ENCODE measurements at regions not wholly inside any gene's neighbourhood (a gene's known extent, or its start where the extent isn't known, plus 50 kb on each side); places are given as distances from the start of the nearest gene placed in this dataset.

DNA sequence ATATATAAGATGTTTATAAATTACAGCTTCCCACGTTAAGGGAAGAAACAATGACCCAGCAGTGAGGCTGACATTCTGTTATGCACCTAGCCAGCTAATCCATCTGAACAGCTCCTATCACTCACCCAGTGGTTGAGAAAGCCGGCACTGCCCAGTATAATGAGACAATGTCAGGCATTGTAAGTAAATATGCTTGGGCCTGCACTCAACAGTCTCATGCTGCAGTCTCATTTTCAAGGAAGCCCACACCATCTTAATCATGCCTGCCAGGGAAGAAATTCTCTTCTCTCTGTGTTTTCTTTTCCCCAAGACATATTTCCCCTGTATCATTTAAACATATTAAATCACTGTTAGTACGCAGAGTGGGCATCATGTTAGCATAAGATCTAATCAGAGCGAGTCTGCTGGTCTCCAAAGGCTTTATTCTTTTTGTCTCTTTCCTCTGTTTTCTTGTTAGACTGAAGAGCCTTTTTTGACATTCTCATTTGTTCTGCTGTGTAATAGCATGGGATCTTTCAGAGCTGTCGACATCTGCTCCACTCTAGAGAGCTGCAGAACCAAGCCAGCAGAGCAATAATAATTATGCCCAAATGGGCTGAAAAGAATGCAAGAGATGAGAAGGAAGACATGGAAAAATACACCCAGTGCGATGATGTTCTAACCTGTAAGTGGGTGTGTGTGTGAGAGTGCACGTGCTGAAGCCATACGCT is 67.6 kb upstream of the SLC22A15 start:
- TF ChIP-seq, protein P1, sequence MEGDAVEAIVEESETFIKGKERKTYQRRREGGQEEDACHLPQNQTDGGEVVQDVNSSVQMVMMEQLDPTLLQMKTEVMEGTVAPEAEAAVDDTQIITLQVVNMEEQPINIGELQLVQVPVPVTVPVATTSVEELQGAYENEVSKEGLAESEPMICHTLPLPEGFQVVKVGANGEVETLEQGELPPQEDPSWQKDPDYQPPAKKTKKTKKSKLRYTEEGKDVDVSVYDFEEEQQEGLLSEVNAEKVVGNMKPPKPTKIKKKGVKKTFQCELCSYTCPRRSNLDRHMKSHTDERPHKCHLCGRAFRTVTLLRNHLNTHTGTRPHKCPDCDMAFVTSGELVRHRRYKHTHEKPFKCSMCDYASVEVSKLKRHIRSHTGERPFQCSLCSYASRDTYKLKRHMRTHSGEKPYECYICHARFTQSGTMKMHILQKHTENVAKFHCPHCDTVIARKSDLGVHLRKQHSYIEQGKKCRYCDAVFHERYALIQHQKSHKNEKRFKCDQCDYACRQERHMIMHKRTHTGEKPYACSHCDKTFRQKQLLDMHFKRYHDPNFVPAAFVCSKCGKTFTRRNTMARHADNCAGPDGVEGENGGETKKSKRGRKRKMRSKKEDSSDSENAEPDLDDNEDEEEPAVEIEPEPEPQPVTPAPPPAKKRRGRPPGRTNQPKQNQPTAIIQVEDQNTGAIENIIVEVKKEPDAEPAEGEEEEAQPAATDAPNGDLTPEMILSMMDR (IDR thresholded peaks at IDR 0.05; ENCODE audit: low read depth, low read length), result no peak
- H3K27ac ChIP-seq (ENCODE audit: low read depth, low read length), result no peak overlapping the region
- H3K4me3 ChIP-seq (ENCODE audit: low read depth, low read length), result no peak overlapping the region
- no peak for DNase-seq (ENCODE audit: low read depth, low spot score)
- no peaks in the 10 kb centered on the region for H3K9me3 ChIP-seq (ENCODE audit: control insufficient read depth, insufficient read depth, low read length)
- ChIA-PET POLR2A (no interaction called here), CTCF (no interaction called here)
- H3K27me3 ChIP-seq (ENCODE audit: control insufficient read depth, insufficient read depth, low read length), result no peaks in the 10 kb centered on the region

DNA sequence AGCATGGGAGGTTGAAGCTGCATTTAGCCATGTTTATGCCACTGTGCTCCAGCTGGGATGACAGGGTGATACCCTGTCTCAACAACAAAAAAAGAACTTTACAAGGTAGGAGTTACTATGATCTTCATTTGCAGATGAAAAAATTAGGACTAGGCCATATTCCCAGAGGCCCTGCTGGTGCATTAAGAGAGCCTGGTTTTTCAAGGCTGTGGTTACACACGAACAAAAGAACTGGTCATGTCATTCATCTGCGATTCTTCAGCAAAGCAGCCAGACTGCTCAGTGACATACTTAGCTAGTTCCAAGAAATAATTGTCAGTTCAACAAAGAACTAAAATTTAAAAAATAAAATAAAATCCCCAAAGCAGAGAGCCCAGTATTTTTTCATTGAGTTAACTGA is 66.1 kb upstream of the SLC22A15 start:
- ChIA-PET CTCF (no interaction called here), POLR2A (no interaction called here)
- H3K27ac ChIP-seq (ENCODE audit: low read depth, low read length), result no peak overlapping the region
- no peak for DNase-seq (ENCODE audit: low read depth, low spot score)
- no peak overlapping the region for H3K4me3 ChIP-seq (ENCODE audit: low read depth, low read length)
- TF ChIP-seq, protein P1 (IDR thresholded peaks at IDR 0.05; ENCODE audit: low read depth, low read length), result no peak
- no peaks in the 10 kb centered on the region for H3K27me3 ChIP-seq (ENCODE audit: control insufficient read depth, insufficient read depth, low read length)
- no peaks in the 10 kb centered on the region for H3K9me3 ChIP-seq (ENCODE audit: control insufficient read depth, insufficient read depth, low read length)

DNA sequence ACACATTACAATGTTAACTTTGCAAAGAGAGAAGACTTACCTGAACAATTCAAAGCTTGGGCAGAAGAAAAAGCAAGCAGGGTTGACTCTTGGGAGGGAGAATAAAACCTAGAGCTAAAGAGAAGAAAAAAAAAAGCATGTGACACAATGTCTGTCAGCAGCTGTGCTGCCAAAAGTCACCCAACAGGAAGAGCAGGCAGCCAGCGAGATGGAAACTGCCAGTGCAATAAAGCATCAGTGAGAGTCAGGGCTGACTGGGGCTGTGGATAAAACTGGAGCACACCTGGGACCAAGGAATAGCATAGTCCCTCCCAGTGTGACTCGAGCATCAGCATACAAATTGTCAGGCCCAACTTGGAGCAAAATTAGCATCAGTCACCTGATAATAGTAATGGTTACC is 65.0 kb upstream of the SLC22A15 start:
- no peak for DNase-seq (ENCODE audit: low read depth, low spot score)
- Histone ChIP-seq H3K9me3 (ENCODE audit: control insufficient read depth, insufficient read depth, low read length) (no peaks in the 10 kb centered on the region), H3K4me3 (ENCODE audit: low read depth, low read length) (no peak overlapping the region), H3K27me3 (ENCODE audit: control insufficient read depth, insufficient read depth, low read length) (no peaks in the 10 kb centered on the region), H3K27ac (ENCODE audit: low read depth, low read length) (no peak overlapping the region)
- ChIA-PET POLR2A (interaction anchor here (0.7 kb wide), 1 partner anchor 29 kb away, joined by 3 read pairs; no protein-coding TSS in a partner anchor), CTCF (no interaction called here)
- TF ChIP-seq, protein P1 (IDR thresholded peaks at IDR 0.05; ENCODE audit: low read depth, low read length), result no peak

DNA sequence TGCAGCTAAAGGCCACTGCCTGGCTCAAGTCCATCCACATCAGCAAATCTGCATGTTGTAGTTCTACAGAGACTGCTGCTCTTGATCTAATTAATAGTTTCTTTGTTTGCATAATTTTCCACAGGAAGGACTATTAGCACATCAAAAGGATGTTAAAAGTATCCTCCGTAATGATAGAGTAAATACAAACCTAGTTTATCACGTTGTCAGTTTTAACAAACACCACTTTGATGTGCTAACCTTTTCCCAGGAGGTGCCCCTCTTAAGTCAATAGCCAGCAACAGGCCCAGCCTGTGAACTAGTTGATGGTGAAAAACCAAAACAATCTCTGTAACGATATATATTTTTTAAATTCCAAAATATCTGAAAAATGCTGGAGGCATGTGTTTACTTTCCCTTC is 64.2 kb upstream of the SLC22A15 start:
- Histone ChIP-seq H3K27me3 (ENCODE audit: control insufficient read depth, insufficient read depth, low read length) (no peaks in the 10 kb centered on the region), H3K4me3 (ENCODE audit: low read depth, low read length) (no peak overlapping the region), H3K27ac (ENCODE audit: low read depth, low read length) (no peak overlapping the region), H3K9me3 (ENCODE audit: control insufficient read depth, insufficient read depth, low read length) (no peaks in the 10 kb centered on the region)
- TF ChIP-seq, protein P1 (IDR thresholded peaks at IDR 0.05; ENCODE audit: low read depth, low read length), result no peak
- no peak for DNase-seq (ENCODE audit: low read depth, low spot score)
- ChIA-PET POLR2A (no interaction called here), CTCF (no interaction called here)

DNA sequence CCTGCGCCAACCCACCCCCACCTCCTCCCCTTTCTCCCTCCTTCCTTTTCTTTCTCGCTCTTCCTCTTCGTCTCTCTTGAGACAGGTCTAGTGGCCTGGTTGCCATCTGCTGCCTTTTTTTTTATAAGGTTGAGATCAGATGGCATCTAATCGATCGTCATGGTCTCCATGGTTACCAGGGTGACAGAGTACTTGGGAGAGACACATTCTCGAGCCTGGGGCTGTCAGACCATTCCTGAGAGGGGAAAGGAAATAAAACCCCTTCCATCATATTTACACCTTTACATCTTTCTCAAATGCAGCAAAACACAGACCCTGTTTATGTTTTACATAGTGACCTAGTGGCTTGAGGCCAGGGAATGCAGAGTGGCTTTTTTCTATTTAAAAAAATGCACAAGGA is 53.5 kb upstream of the SLC22A15 start:
- Histone ChIP-seq H3K4me3 (ENCODE audit: low read depth, low read length) (no peak overlapping the region), H3K9me3 (ENCODE audit: control insufficient read depth, insufficient read depth, low read length) (no peaks in the 10 kb centered on the region), H3K27ac (ENCODE audit: low read depth, low read length) (no peak overlapping the region), H3K27me3 (ENCODE audit: control insufficient read depth, insufficient read depth, low read length) (no peaks in the 10 kb centered on the region)
- TF ChIP-seq, protein P1 (IDR thresholded peaks at IDR 0.05; ENCODE audit: low read depth, low read length), result no peak
- CTCF ChIA-PET, result no interaction called here
- no peak for DNase-seq (ENCODE audit: low read depth, low spot score)
- POLR2A ChIA-PET, result no interaction called here

All from AG04450 (cell line).